Endothelial cell of umbilical vein (primary cell): ENCODE measurements at regions not wholly inside any gene's neighbourhood (a gene's known extent, or its start where the extent isn't known, plus 50 kb on each side); places are given as distances from the start of the nearest gene placed in this dataset.

Experiments
- BruUV-seq: library from RNA; stranded (reverse); fragments of 400-500 nt; replicated peaks from 2 replicates; lab custom pipeline; 2021; lab: Mats Ljungman, UMichigan
- CTCF ChIA-PET: fragments of 300-600, 350-600 bp; sonication (Branson Sonifier 250); formaldehyde crosslinking; loops from one replicate; lab custom pipeline; 2021; ENCODE audit warnings: antibody characterized with exemption, inconsistent platforms; lab: Charles Lee
- POLR2A ChIA-PET: fragments of 300-600, 350-600 bp; sonication (Branson Sonifier 250); formaldehyde crosslinking; loops from one replicate; lab custom pipeline; 2021; ENCODE audit warnings: antibody characterized with exemption, inconsistent platforms; lab: Charles Lee
- DNase-seq: peaks from one replicate; pipeline ENCODE4 v3.0.0-alpha.2; 2011; ENCODE audit warnings: low read depth, low spot score
- FAIRE-seq: peaks from 2 replicates; lab custom pipeline; 2011; peaks lifted over from hg19 to GRCh38; lab: Jason Lieb, UNC
- H2AFZ ChIP-seq: 2 replicates; pipeline ENCODE4 v1.6.0; 2012; ENCODE audit warnings: low read depth, low read length, control low read depth, inconsistent platforms
- H3K27ac ChIP-seq: 2 replicates; pipeline ENCODE4 v1.5.1; 2011; ENCODE audit warnings: low read depth, mild to moderate bottlenecking, control low read depth, low read length, moderate library complexity; ENCODE audit not compliant: insufficient read depth
- H3K27me3 ChIP-seq, 2 experiments: 2 replicates each; pipeline versions ENCODE4 v1.6.0 to v1.6.1; 2011; ENCODE audit warnings: low read length in 2 of 2, mixed read lengths in 1 of 2; ENCODE audit not compliant: control insufficient read depth in 2 of 2, insufficient read depth in 2 of 2
- H3K36me3 ChIP-seq, 2 experiments: 2 replicates in 1 of 2; 3 replicates in 1 of 2; pipeline ENCODE4 v1.5.1; 2011; ENCODE audit warnings: low read length in 2 of 2, mild to moderate bottlenecking in 1 of 2, moderate library complexity in 1 of 2; ENCODE audit not compliant: control insufficient read depth in 2 of 2, insufficient read depth in 2 of 2; ENCODE audit errors: extremely low read depth in 1 of 2
- H3K4me1 ChIP-seq: 3 replicates; pipeline ENCODE4 v1.5.1; 2011; ENCODE audit warnings: mild to moderate bottlenecking, low read length; ENCODE audit not compliant: control insufficient read depth, insufficient read depth; ENCODE audit errors: extremely low read depth
- H3K4me2 ChIP-seq: 2 replicates; pipeline ENCODE4 v1.6.1; 2011; ENCODE audit warnings: low read length, control low read depth, mixed read lengths; ENCODE audit not compliant: insufficient read depth
- H3K4me3 ChIP-seq, 3 experiments: fragments of 200-600 bp in 1 of 3; sonication (generic), shearing (Covaris generic) in 1 of 3; replicated peaks in 1 of 3; 2 replicates each; pipeline ENCODE4 v1.5.1; 2011 to 2016; ENCODE audit warnings: control low read depth in 3 of 3, low read length in 3 of 3, mild to moderate bottlenecking in 2 of 3, inconsistent platforms in 1 of 3, low read depth in 1 of 3, moderate library complexity in 1 of 3; ENCODE audit not compliant: insufficient read depth in 1 of 3
- H3K79me2 ChIP-seq: 2 replicates; pipeline ENCODE4 v1.6.0; 2012; ENCODE audit warnings: low read length, inconsistent platforms; ENCODE audit not compliant: control insufficient read depth, insufficient read depth
- H3K9ac ChIP-seq: replicated peaks from 2 replicates; pipeline ENCODE3; 2011; ENCODE audit warnings: low read length, control low read depth; ENCODE audit not compliant: insufficient read depth; ENCODE audit errors: extremely low read depth
- H3K9me1 ChIP-seq: replicated peaks from 3 replicates; pipeline ENCODE4 v1.6.0; 2011; ENCODE audit warnings: mild to moderate bottlenecking, low read length; ENCODE audit not compliant: control insufficient read depth, insufficient read depth; ENCODE audit errors: extremely low read depth
- H3K9me3 ChIP-seq: replicated peaks from 2 replicates; pipeline ENCODE4 v1.5.1; 2012; ENCODE audit warnings: low read length, inconsistent platforms; ENCODE audit not compliant: control insufficient read depth, insufficient read depth
- H4K20me1 ChIP-seq: replicated peaks from 2 replicates; pipeline ENCODE3; 2011; ENCODE audit warnings: mild to moderate bottlenecking, low read length; ENCODE audit not compliant: control insufficient read depth, insufficient read depth; ENCODE audit errors: extremely low read depth
- EZH2 ChIP-seq: IDR thresholded peaks from 2 replicates; pipeline ENCODE4 v1.6.1; 2012; ENCODE audit warnings: borderline replicate concordance, low read depth, mild to moderate bottlenecking, moderate library complexity, low read length, inconsistent platforms; ENCODE audit not compliant: severe bottlenecking
- FOS ChIP-seq: IDR thresholded peaks from 2 replicates; pipeline ENCODE4 v1.6.1; 2011; ENCODE audit warnings: mild to moderate bottlenecking, low read length, moderate library complexity, borderline replicate concordance; ENCODE audit not compliant: insufficient read depth
- GATA2 ChIP-seq: IDR thresholded peaks from 2 replicates; pipeline ENCODE4 v1.7.0; 2011; ENCODE audit warnings: low read depth, mild to moderate bottlenecking, moderate library complexity, mixed read lengths, low read length; ENCODE audit not compliant: insufficient read length, insufficient read depth
- JUN ChIP-seq: IDR thresholded peaks from 2 replicates; pipeline ENCODE4 v1.6.1; 2011; ENCODE audit warnings: borderline replicate concordance, low read depth; ENCODE audit not compliant: insufficient read length, insufficient read depth
- MYC ChIP-seq: IDR thresholded peaks from one replicate; pipeline ENCODE4 v1.6.1; 2011; ENCODE audit warnings: mild to moderate bottlenecking, low read depth, low read length
- POLR2A ChIP-seq: IDR thresholded peaks from 2 replicates; pipeline ENCODE4 v1.6.1; 2012; ENCODE audit warnings: low read depth, mild to moderate bottlenecking, control low read depth, low read length
- POLR2AphosphoS5 ChIP-seq: IDR thresholded peaks from 2 replicates; pipeline ENCODE4 v1.6.1; 2012; ENCODE audit warnings: low read depth, mild to moderate bottlenecking, control low read depth, low read length, moderate library complexity; ENCODE audit not compliant: insufficient read depth
- dilution Hi-C: fragments of 300-500 bp; cut with MboI; formaldehyde crosslinking; loops from one replicate; pipeline ENCODE4 v1.15.0; 2019; ENCODE audit warnings: low sequenced_read_pairs; ENCODE audit not compliant: extremely low pct_ligation_motif_present
- intact Hi-C: fragments of 100-400 bp; cut with micrococcal nuclease; formaldehyde crosslinking; loops from one replicate; pipeline ENCODE4 v1.10.0; 2022
- TF ChIP-seq, protein P1 (sequence below): IDR thresholded peaks from 2 replicates; pipeline ENCODE4 v1.6.1; 2011; ENCODE audit not compliant: insufficient read depth, insufficient read length
- TF ChIP-seq, protein P2 (sequence below), 2 donors: IDR thresholded peaks; 1 replicate in 1 of 2; 2 replicates in 1 of 2; pipeline ENCODE4 v1.5.1; 2011; ENCODE audit warnings: low read length in 2 of 2, mild to moderate bottlenecking in 2 of 2, moderate library complexity in 2 of 2, control low read depth in 1 of 2, inconsistent platforms in 1 of 2, low read depth in 1 of 2; ENCODE audit not compliant: insufficient read depth in 1 of 2; ENCODE audit errors: extremely low read depth in 1 of 2

DNA sequence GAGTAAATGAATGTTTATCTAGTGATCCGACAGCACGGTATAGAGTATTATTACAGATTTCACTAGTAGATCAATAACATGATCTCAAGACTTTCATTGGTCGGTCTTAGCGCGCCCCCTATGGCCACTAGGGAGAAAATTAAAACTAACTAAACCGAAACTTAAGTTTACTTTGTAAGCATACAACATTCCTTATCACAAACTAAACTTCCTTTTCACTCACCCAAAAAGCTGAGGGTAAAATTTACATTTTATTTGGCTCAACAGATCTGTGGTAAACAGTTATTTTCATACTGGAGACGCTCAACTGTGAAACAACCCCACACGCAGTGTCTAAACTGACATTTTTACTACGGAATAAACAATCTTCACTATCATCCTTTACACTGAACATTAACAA is 215.6 kb upstream of the MAP2 start:
- Histone ChIP-seq H3K4me2 (peak overlapping the region; percentile 68), H3K36me3 (no peaks in the 10 kb centered on the region), H3K9ac (no peak overlapping the region), H3K4me1 (no peaks in the 10 kb centered on the region), H4K20me1 (no peaks in the 10 kb centered on the region), H3K9me3 (no peaks in the 10 kb centered on the region), H3K4me3 (peak overlapping the region in 2 of 3 experiments; percentile 10 to 63), H3K9me1 (no peaks in the 10 kb centered on the region), H3K79me2 (no peaks in the 10 kb centered on the region), H2AFZ (no peak overlapping the region), H3K27ac (no peak overlapping the region), H3K27me3 (no peaks in the 10 kb centered on the region)
- no peak for DNase-seq
- intact Hi-C loops (no loop called here), dilution Hi-C loops (no loop called here)
- ChIA-PET CTCF (no interaction called here), POLR2A (no interaction called here)
- TF ChIP-seq POLR2AphosphoS5 (no peak), FOS (no peak), POLR2A (no peak), JUN (no peak), EZH2 (no peak), GATA2 (no peak), MYC (no peak)
- TF ChIP-seq, protein P1, sequence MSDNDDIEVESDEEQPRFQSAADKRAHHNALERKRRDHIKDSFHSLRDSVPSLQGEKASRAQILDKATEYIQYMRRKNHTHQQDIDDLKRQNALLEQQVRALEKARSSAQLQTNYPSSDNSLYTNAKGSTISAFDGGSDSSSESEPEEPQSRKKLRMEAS, result no peak
- TF ChIP-seq, protein P2, sequence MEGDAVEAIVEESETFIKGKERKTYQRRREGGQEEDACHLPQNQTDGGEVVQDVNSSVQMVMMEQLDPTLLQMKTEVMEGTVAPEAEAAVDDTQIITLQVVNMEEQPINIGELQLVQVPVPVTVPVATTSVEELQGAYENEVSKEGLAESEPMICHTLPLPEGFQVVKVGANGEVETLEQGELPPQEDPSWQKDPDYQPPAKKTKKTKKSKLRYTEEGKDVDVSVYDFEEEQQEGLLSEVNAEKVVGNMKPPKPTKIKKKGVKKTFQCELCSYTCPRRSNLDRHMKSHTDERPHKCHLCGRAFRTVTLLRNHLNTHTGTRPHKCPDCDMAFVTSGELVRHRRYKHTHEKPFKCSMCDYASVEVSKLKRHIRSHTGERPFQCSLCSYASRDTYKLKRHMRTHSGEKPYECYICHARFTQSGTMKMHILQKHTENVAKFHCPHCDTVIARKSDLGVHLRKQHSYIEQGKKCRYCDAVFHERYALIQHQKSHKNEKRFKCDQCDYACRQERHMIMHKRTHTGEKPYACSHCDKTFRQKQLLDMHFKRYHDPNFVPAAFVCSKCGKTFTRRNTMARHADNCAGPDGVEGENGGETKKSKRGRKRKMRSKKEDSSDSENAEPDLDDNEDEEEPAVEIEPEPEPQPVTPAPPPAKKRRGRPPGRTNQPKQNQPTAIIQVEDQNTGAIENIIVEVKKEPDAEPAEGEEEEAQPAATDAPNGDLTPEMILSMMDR (IDR thresholded peaks at IDR 0.05; ENCODE audit: extremely low read depth in 1 of 2, insufficient read depth in 1 of 2, low read depth in 1 of 2, low read length in 2 of 2), result no peak
- no peak for FAIRE-seq
- no TSS peak for BruUV-seq
